ENCODE measurements at regions not wholly inside any gene's neighbourhood (a gene's known extent, or its start where the extent isn't known, plus 50 kb on each side); places are given as distances from the start of the nearest gene placed in this dataset.

GRCh38 chr6:4185419-4185818 is 50.0 kb upstream of the ECI2 start:
- no peaks in the 10 kb centered on the region for H3K27me3 ChIP-seq (ENCODE audit: control insufficient read depth, insufficient read depth, low read length)

More at GRCh38 chr6:4185419-4185818, 50.0 kb upstream of the ECI2 start:
- WGBS (ENCODE audit: insufficient coverage) = 83% methylated on average over 3 of the region's 5 CpGs
- DNase-seq = no peak
- Histone ChIP-seq H3K27ac (ENCODE audit: low read length) (no peak overlapping the region), H3K36me3 (ENCODE audit: control insufficient read depth, insufficient read depth, low read length) (no peaks in the 10 kb centered on the region), H3K4me1 (ENCODE audit: control insufficient read depth, insufficient read depth, low read length) (no peaks in the 10 kb centered on the region), H3K4me3 (ENCODE audit: low read length) (no peak overlapping the region), H3K9me3 (replicated peaks; ENCODE audit: control insufficient read depth, low read depth, low read length) (no peaks in the 10 kb centered on the region)
